OCI-LY3 (cell line): ENCODE measurements at regions not wholly inside any gene's neighbourhood (a gene's known extent, or its start where the extent isn't known, plus 50 kb on each side); places are given as distances from the start of the nearest gene placed in this dataset.

ENCODE experiments used
- H2AFZ ChIP-seq: fragments of 200-600, 300-600 bp; shearing (Covaris generic); 2 replicates; pipeline ENCODE4 v1.6.0; 2014; ENCODE audit warnings: antibody characterized with exemption, low read depth, low read length
- H3K27ac ChIP-seq: fragments of 200-600, 300-600 bp; sonication (generic); 2 replicates; pipeline ENCODE4 v1.5.1; 2014; ENCODE audit warnings: mild to moderate bottlenecking, low read length, moderate library complexity, mixed read lengths
- H3K27me3 ChIP-seq: fragments of 200-600, 300-600 bp; sonication (generic); 2 replicates; pipeline ENCODE4 v1.6.1; 2014; ENCODE audit warnings: low read depth, low read length, mixed read lengths
- H3K36me3 ChIP-seq: fragments of 200-600, 300-600 bp; sonication (generic); replicated peaks from 2 replicates; pipeline ENCODE3; 2014; ENCODE audit warnings: low read depth, low read length, mixed read lengths
- H3K4me1 ChIP-seq: fragments of 300-600, 200-600 bp; sonication (generic); 2 replicates; pipeline ENCODE4 v1.6.1; 2014; ENCODE audit warnings: low read length, mixed read lengths
- H3K4me2 ChIP-seq: fragments of 200-600, 300-600 bp; sonication (generic); 2 replicates; pipeline ENCODE4 v1.6.1; 2014; ENCODE audit warnings: low read length, mixed read lengths
- H3K4me3 ChIP-seq: fragments of 300-600, 200-600 bp; sonication (generic); 2 replicates; pipeline ENCODE4 v1.5.1; 2014; ENCODE audit warnings: antibody characterized with exemption, mild to moderate bottlenecking, low read length, moderate library complexity
- H3K79me2 ChIP-seq: fragments of 300-600, 200-600 bp; shearing (Covaris generic); 2 replicates; pipeline ENCODE4 v1.6.1; 2014; ENCODE audit warnings: mild to moderate bottlenecking, low read length, mixed read lengths
- H3K9ac ChIP-seq: fragments of 300-600, 200-600 bp; shearing (Covaris generic); 2 replicates; pipeline ENCODE4 v1.6.0; 2014; ENCODE audit warnings: mild to moderate bottlenecking, low read length, moderate library complexity
- H3K9me3 ChIP-seq: fragments of 200-600, 300-600 bp; shearing (Covaris generic); 2 replicates; pipeline ENCODE4 v1.6.1; 2014; ENCODE audit warnings: low read length, mixed read lengths; ENCODE audit not compliant: insufficient read depth
- H4K20me1 ChIP-seq: fragments of 200-600, 300-600 bp; sonication (generic); 2 replicates; pipeline ENCODE4 v1.6.1; 2016; ENCODE audit warnings: low read length, mixed read lengths; ENCODE audit not compliant: insufficient read depth
- CTCF ChIP-seq: fragments of 200-600, 300-600 bp; sonication (generic); IDR thresholded peaks from 2 replicates; pipeline ENCODE4 v1.5.1; 2014; ENCODE audit warnings: antibody characterized with exemption, low read length, low read depth
- EZH2phosphoT487 ChIP-seq: fragments of 200-600 bp; shearing (Covaris generic); IDR thresholded peaks from 2 replicates; pipeline ENCODE4 v1.6.1; 2018; ENCODE audit warnings: antibody characterized with exemption, mixed run types, low read depth

DNA sequence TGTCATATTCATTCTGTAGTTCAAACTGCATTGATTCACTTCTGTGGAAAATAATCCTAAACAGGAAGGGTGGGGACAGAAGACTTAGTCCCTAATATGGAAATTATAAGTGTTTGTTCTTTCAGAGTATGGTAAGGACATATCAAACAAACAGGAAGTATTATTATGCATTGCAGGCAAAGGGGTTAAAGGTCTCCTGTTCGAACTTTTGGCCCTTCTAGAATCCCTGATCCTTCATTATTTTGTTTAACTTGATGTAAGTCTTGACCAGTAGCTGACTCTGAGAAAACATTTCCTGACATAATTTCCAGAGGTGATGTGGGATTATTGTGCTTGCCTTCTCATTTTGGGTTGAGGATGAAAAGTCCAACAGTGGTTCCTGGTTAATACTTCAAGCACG lies 215.4 kb upstream of the ADGRL2 start:
- Histone ChIP-seq H2AFZ (no peak overlapping the region), H3K9me3 (no peaks in the 10 kb centered on the region), H3K27me3 (no peaks in the 10 kb centered on the region), H3K4me1 (0 out of 2 replicates have a peak, but pooled peaks cover 4% of the 10 kb centered on the region), H4K20me1 (no peaks in the 10 kb centered on the region), H3K4me2 (no peak overlapping the region), H3K9ac (no peak overlapping the region), H3K79me2 (no peaks in the 10 kb centered on the region), H3K27ac (no peak overlapping the region), H3K36me3 (no peaks in the 10 kb centered on the region), H3K4me3 (no peak overlapping the region)
- TF ChIP-seq EZH2phosphoT487 (no peak), CTCF (no peak)

DNA sequence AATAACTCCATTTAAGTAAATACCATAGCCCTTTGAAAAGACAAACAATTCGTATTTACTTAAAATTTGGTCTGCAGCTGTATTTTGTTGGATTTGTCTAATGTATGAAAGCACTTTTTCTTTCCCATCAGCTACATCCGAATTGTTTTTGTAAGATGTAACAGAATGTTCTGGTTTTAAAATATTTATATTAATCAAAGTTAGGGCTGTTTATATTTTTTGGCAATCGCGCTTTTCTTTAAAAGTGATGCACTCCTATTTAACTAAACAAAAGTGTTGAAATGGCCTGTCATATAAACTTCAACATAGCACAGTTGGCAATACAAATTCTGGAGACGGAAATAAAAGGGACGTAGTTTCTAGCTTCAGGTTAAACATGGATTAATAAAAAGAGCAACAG lies 216.3 kb upstream of the ADGRL2 start:
- no peaks in the 10 kb centered on the region for H3K79me2 ChIP-seq
- H3K4me2 ChIP-seq = no peak overlapping the region
- 0 out of 2 replicates have a peak, but pooled peaks cover 4% of the 10 kb centered on the region for H3K4me1 ChIP-seq
- no peaks in the 10 kb centered on the region for H3K9me3 ChIP-seq
- no peak for TF ChIP-seq EZH2phosphoT487
- TF ChIP-seq CTCF = no peak
- H3K36me3 ChIP-seq = no peaks in the 10 kb centered on the region
- H3K27ac ChIP-seq = no peak overlapping the region
- H3K4me3 ChIP-seq = no peak overlapping the region
- H3K27me3 ChIP-seq = no peaks in the 10 kb centered on the region
- no peak overlapping the region for H2AFZ ChIP-seq
- no peak overlapping the region for H3K9ac ChIP-seq
- no peaks in the 10 kb centered on the region for H4K20me1 ChIP-seq

DNA sequence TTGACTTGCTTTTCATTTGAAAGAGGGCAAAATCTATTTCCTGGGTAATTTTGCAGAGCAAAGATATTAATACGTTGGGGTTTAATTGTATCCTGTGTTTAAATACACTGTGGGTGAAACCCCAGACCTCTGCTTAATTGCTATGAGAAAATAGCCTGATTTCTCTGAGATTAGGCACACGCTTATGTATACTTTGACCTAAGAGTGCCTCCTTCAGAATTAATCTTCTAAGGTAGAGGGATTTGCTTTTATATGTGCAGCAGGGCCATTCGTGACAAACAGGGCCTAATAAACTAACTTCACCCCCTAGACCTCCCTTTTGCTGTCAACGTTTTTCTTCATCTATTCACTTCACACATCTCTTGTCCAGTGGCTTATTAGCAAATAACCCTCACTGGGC lies 216.9 kb upstream of the ADGRL2 start:
- Histone ChIP-seq H3K27me3 (no peaks in the 10 kb centered on the region), H3K9me3 (no peaks in the 10 kb centered on the region), H3K4me1 (0 out of 2 replicates have a peak, but pooled peaks cover 4% of the 10 kb centered on the region), H3K4me3 (no peak overlapping the region), H3K36me3 (no peaks in the 10 kb centered on the region), H3K27ac (no peak overlapping the region), H2AFZ (no peak overlapping the region), H3K79me2 (no peaks in the 10 kb centered on the region), H3K9ac (no peak overlapping the region), H4K20me1 (no peaks in the 10 kb centered on the region), H3K4me2 (no peak overlapping the region)
- no peak for TF ChIP-seq CTCF
- no peak for TF ChIP-seq EZH2phosphoT487

DNA sequence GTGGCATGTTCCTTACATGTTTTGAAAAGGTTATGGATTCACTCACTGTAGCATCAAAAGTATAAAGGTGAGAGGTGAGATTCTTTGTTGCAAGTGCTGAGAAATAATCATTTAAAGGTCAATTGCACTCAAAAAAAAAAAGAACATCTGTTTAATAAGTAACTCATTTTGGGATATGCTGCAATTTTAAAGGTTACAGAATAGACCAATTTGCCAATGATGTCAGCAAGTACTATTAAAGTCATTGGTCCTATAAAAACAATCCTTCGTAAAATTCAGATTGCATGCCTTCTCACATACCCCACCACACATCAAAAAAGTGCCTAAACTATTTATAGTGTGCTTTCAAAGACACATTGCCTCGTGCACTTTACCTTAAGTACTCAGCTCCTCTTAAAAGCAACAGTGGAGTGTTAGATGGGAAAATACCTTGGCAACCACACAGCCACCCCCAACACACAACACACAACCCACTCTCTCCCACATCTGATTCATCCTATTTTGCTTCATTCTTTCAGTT lies 218.2 kb upstream of the ADGRL2 start:
- Histone ChIP-seq H2AFZ (no peak overlapping the region), H3K79me2 (no peaks in the 10 kb centered on the region), H3K36me3 (no peaks in the 10 kb centered on the region), H3K4me2 (no peak overlapping the region), H3K27me3 (no peaks in the 10 kb centered on the region), H3K4me1 (0 out of 2 replicates have a peak, but pooled peaks cover 4% of the 10 kb centered on the region), H3K9ac (no peak overlapping the region), H3K27ac (no peak overlapping the region), H3K4me3 (no peak overlapping the region), H4K20me1 (no peaks in the 10 kb centered on the region), H3K9me3 (no peaks in the 10 kb centered on the region)
- no peak for TF ChIP-seq CTCF
- no peak for TF ChIP-seq EZH2phosphoT487
